NCI-H446 (cell line): ENCODE measurements at regions not wholly inside any gene's neighbourhood (a gene's known extent, or its start where the extent isn't known, plus 50 kb on each side); places are given as distances from the start of the nearest gene placed in this dataset.
"Not testable (repeated sequence)": the region's sequence is repeated elsewhere in the genome, so short reads cannot be mapped to it uniquely, and the experiment has no call there.

Source experiments
- DNase-seq, 2 experiments: peaks; one replicate each; lab custom pipeline; 2025; lab: John Stamatoyannopoulos, UW

DNA sequence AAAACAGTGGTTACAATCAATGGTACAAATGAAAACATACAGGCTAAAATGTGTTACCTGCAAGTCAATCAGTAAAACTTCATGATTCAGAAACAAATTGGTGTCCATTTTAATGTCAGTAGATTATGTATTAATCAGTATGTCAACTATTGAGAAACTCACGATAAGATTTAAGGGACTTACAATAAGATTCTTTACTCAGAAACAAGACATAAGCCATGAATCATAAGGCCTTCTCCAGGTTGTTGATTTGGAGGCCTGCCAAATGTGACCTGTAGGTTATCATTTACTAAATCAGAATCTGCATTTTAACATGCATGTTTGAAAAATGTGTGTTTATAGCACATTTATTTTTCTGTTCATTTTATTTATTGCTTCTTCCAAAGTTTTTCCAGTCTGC is 623.1 kb downstream of the CCDC85A start:
- DNase-seq, result no peak

DNA sequence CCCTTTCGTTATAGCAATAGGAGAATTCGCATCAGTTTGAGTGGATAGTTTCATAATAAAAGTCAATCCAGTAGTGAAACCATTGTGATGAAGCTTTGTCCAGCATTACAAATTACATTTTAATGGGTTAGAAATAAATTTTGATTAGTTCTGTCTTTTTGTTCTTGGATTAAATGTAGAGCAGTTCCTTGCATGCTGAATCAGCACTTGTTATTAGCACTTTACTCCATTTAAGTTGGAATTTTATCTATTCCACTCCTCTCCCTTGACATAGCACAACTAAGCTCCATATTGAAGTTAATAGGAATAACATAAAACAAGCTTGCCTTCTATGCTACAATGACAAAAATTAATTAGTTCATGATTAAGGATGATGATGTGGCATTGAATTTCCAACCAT is 624.1 kb downstream of the CCDC85A start:
- DNase-seq, result no peak

DNA sequence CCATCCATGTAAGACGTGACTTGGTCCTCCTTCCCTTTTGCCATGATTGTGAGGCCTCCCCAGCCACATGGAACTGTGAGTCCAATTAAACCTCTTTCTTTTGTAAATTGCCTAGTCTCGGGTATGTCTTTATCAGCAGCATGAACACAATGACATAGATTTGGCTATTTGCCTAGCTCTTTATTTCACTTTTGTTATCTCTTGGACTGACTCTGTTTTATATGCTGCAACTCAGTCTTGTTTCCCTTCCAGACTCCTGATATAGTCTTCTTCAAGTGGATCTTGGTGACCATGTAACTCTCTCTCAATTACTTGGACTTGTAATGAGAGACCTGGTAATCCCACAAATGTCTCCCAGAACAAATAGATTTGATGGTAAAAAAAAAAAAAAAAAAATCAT is 627.6 kb downstream of the CCDC85A start:
- no peak for DNase-seq

DNA sequence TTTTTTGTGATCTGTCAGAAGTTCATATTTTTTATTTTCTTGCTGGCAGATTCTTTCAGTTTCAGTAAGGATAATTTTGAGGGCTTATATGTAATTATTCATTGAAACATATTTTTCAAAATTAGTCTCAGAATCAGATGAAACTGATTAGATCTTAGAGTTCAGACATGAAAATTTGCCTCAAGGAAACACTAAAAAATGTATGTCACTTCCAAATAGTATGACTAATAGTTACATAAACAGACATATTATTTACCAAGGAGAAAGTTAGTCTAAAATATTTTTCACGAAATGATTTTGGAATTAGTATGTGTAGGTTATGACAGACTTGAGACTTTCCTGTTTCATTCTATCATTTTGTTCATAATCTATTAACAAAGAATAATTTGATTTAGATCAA is 628.6 kb downstream of the CCDC85A start:
- DNase-seq, result no peak

DNA sequence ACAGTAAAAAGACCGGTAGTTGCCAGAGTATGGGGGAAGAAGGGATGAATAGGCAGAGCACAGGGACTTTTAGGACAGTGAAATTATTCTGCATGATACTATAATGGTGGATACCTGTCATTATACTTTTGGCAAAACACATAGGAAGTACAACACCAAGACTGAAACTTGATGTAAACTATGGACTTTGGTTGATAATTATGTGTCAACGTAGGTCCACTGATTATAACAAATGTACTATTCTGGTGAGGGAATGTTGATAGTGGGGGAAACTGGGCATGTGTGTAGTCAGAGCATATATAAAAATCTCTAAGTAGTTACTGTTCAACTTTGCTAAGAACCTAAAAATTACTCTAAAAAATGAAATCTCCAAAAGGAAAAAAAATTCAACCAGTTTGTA is 629.7 kb downstream of the CCDC85A start:
- DNase-seq, result no peak

DNA sequence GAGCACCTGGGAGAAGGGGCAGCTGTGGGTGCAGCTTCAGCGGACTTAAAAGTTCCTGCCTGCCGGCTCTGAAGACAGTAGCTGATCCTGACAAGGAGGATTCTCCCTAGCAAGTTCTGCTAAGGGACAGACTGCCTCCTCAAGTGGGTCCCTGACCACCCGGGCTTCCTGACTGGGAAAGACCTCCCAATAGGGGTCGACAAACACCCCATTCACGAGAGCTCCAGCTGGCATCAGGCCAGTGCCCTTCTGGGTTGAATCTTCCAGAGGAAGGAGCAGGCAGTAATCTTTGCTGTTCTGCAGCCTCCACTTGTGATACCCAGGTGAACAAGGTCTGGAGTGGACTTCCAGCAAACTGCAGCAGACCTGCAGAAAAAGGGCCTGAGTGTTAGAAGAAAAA is 632.9 kb downstream of the CCDC85A start:
- no peak for DNase-seq

DNA sequence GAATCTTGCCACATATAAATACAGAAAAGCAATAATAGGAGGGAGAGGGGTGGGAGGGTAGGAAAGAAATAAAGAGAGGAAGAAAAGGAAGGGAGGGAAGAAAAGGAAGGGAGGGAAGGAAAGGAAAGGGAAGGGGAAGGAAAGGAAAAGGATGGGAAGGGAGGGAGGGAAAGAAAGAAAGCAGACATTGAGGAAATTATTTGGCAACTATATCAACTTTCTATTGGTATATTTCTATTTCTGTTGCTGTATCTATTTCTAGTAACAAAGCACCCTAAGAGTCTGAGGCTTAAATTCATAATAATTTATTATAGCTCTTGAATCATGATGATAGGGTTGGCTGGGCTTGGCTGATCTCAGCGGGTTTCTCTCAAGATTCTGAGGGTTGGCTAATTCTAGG is 648.0 kb downstream of the CCDC85A start:
- DNase-seq, result no peak

DNA sequence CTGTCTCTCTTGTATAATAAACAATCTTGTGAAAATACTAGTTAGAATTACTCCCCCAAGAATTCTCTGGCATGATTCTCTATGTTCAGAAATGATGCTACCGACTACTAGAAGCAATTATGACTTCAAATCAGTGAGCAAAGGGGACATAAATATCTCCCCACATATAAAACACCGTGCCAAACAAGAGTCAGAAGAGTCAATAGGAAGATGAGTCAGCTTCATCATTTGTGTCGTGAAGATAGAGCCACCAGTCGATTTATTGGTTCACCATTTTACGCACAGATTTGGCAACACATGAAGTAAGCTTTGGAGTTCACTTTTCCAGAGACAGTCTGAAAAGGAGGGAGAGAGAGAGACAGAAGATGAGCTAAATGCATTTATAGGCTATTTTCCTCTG is 650.9 kb downstream of the CCDC85A start:
- DNase-seq, result no peak

DNA sequence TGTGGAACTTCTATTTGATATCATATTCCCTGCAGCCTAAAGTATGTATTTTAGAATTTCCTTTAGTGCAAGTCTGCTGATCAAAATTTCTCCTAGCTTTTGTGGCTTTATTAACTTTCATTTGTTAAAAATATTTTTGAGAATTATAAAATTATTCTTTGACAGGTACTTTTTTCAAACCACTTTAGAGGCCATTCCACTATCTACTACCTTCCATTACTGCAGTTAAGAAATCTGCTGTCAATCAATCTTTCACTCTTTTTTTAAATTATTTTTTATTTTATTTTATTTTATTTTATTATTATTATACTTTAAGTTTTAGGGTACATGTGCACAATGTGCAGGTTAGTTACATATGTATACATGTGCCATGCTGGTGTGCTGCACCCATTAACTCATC is 656.2 kb downstream of the CCDC85A start:
- not testable (repeated sequence) for DNase-seq

DNA sequence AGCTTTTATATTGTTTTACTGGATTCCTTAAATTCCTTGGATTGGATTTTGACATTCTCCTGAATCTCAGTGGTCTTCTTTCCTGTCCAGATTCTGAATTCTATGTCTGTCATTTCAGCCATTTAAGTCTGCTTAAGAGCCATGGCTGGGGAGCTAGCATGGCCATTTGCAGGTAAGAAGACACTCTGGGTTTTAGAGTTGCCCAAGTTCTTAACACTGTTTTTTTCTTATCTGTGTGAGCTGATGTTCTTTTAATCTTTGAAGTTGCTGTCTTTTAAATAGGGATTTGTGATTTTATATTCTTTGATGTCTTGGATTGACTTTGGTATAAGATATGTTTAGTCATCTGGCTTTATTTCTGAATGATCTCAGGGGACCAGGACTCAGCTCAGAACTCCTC is 677.2 kb downstream of the CCDC85A start:
- no peak for DNase-seq

DNA sequence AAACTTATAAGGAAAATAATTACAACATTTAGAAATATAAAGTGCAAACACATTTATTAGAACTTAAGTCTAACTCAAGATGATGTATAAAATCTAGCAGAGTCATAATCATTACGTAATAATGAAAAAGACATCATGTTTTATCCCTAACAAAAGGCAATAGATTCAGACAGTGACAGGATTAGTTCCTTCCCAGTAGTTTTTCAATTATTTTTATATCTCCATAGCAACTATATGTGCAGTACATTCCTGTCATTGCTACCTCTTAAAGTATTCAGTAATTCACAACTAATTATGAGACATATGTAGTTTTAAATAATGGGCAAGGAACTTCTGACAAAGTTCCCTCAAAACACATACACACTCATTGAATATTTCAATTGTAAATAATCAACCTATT is 687.9 kb downstream of the CCDC85A start:
- no peak for DNase-seq

DNA sequence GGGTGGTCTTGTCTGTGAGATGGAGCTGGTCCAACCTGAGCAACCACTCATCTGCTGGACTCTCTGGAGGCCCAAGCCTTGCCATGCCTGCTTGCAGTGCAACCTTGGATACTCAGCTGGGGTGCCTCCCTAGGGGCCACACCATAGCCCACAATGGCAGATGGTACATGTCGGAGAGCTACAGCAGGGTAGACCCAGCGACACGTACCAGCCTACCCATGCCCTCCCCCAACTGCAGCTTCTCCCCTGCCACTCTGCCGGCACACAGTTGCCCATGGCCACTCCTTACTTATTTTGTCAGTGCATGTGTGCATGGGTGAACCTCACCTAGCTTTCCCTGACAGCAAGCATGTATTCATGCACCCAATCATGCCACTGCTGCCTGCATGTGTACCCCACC is 690.9 kb downstream of the CCDC85A start:
- DNase-seq, result no peak

DNA sequence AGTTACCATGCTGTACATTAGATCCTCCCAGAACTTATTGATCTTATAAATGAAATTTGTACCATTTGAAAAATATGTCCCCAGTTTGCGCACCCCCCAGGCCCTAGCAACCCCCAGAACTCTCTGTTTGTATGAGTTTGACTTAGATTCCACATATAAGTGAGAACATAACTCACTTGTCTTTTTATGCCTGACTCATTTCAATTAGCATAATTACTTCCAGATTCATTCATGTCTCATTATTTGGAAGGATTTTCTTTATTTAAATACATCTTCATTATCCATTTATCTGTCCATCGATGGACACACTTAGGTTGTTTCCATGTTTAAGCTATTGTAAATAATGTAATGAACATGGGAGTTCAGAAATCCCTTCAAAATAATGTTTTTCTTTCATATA is 705.9 kb downstream of the CCDC85A start:
- no peak for DNase-seq

DNA sequence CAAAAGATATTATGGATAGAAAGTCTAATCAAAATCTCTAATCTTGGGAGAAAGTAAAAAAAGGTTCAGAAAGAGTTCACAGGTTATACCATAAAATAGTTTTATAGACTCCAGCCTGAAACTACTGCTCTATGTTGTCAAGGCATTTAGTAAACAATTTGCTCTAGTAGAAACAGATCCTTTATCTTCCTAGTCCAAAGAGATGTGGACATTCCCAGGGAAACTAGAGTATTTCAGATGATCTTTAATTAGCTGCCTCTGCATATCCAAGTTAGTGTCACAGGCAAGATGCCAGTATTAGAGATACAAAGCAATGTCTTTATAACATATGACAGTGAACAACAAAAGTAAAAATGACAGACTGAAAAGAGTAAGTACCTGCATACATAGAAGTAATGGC is 708.6 kb downstream of the CCDC85A start:
- DNase-seq, result no peak

DNA sequence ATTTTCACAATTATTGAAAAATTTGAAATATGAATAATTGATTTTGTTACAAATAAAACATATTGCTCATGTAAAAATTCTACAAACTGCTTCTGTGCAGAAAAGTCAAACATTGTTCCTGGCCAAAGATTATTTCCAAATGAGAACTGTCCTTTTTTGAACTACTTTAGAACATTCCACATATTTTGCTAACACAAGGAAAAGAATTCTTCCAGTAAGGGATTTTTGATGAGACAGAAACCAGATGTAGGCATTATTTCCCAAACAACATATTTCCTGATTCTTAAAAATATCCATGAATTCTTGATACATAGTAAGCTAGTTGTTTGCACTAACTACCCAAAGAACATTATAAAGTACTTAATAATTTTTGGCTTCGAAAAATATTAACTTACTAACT is 715.2 kb downstream of the CCDC85A start:
- DNase-seq, result no peak

DNA sequence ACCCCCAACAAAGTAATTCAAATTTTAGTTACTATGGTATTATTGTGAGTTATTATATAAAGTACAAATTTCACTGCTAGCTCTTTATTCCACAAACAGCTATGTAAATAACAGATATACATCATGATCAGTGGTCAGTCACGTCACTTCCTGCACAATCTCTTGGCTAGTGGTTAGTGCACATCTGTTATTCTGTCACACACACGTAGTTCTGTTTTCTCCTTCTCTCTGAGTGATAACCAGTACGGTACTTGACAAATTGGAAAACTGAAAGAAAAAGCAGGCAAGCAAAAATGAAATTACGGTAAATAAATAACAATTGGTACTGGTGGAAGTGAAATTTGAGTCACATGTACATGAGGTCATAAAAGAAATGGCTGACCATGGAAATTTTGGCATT is 728.7 kb downstream of the CCDC85A start:
- no peak for DNase-seq

DNA sequence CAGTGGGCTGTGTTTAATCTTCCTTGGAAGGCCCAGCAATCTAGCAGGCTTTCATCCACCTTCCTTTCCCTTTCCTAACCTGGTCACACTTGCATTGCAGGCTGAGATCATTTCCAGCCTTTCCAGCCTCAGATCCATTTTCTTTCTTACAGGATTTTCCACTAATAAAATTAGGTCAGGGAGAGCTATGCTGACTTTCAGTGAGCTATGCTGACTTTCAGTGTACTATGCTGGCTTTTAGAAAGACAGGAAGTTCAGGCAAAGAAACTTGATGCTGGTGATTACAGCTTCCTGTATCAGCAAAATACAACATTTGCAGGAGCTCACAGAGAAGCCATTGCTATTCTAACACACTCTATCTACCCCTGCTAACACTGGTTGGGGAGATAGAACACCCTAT is 735.0 kb downstream of the CCDC85A start:
- no peak for DNase-seq

DNA sequence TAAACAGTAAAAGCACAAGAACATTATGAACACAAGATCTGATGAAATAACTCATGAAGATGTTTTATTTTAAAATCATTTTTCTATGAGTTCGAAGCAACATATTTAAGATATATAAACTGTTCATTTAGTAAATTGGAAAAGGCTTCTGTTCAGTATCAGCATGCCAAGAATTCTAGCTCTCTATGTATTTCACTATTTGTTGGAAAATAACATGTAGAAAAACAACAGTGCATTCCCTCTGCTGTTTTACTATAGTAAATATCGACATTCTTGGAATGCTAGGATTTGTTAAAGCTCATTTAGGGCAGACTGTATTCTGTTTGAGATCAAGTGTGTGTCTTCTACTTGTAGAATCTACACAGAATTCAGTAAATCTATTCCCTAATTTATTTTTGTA is 750.2 kb downstream of the CCDC85A start:
- no peak for DNase-seq

DNA sequence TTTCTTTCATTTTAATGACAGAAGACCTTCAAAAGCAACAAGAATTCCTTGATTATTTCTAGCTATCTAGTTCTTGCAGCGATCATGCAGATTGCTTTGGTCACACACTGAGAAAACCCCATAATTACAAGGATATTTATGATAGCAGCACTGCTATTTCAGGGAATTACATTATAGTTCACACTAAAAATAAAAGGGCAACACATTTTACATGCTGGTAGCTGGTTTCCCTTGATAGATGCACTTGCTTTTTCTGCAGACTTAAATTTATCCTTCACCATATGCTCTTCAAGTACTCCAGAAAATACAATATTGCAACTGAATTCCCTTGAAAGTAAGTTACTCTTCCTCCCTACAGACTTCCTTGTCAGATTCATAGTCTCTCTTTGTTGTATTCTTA is 751.1 kb downstream of the CCDC85A start:
- no peak for DNase-seq

DNA sequence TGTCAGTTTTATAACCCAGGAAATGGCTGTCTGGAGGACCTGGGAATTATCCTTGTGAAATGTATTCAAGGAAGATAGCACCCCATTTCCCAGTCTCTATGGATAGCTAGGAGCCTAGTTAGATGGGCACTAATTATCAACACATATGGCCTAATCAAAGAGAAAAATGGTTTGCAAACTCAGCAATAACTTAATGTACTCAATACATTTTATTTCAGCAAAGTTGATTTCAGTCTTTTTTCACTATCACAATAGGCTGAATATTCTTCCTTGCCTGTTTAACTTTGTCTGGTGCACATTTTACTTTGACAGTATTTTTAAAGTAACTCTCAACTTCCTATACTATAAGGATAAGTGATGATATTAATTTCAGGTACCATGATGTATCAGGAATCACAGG is 756.3 kb downstream of the CCDC85A start:
- DNase-seq, result no peak

DNA sequence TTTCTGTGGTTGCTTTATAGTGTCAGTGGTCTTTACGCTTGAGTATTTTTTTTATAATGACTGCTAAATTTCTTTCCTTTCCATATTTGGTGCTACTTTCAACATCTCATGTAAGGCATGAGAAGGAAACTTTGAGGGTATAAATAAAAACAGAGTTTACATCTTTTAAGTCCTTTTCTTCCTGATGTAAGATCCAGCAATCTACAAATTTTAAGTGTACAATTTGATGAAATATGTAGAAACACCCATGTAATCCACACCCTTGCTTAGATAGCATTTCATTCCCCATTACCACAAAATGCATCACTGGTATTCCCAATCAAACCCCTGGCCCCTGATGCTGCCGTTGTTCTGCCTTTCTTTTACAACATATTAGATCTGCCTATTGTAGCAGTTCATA is 769.1 kb downstream of the CCDC85A start:
- DNase-seq, result no peak

DNA sequence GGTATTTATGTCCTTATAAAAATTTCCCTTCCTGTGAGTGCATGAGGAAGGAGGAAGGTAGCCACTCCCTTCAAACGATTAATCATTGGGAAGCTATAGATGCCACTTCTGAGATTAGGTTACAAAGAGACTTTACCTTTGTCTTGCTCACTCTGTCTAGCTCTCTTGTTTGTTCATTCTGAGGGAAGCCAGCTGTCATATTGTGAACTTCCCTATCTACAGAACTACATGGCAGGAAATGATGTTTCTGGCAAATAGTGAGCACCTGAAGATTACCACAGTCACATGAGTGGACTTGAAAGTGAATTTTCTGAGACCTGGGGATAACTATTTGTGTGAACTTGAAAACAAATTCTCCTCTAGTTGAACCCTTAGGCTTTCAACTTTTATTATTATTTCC is 776.8 kb downstream of the CCDC85A start:
- DNase-seq, result no peak

DNA sequence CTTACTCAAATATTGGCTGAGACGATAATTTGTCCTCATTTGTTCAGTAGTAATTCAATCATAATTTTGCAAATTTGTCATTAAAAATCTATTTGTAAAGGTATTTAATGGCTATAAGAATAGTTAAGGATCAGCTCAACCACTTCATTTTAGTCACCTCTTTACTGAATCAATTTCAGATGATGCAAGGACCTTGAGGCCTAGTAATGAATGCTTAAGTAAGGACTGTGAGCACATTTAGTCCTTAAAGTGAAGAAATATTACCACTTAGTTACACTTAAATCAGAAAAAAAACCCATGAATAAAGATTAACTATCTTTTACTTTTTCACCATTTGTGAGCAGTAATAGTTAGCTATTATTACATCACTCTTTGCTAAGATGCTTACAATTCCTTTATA is 778.9 kb downstream of the CCDC85A start:
- no peak for DNase-seq

DNA sequence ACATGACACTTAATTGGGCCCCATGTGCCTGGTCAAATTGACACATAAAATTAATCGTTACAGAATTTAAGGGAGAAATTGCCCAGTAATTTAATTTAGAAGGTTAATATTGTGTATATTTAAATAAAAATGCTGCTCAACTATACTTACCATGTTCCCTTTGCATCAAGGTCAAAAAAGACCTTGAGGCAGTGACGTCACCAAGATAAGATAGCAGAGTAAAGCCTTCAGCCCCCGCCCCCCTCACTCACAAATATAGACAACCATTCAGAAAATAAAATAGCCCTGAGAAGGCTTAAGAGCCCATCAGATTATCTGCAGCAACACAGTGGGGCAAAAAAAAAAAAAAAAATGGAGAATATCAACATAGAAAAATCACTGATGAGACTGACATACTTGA is 785.7 kb downstream of the CCDC85A start:
- DNase-seq, result no peak

DNA sequence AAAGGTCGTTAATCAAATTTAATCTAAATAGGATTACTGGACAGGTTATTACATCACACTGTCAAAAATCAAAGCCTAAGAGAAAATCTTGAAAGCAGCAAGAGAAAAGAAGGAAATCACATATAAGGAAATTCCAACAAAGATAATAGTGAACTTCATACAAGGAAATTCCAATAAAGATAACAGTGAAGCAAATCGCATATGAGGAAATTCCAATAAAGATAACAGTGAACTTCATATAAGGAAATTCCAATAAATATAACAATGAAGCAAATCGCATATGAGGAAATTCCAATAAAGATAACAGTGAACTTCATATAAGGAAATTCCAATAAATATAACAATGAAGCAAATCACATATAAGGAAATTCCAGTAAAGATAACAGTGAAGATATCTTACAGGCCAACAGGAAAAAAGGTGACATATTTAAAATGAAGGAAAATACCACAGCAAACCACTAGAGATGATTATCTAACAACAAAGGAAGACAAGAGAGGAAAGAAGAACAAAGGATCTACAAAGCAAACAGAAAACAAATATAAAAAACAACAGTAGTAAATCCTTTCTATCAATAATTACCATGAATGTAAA is 787.7 kb downstream of the CCDC85A start:
- DNase-seq, result no peak
